LNCAP (cell line): ENCODE measurements at regions not wholly inside any gene's neighbourhood (a gene's known extent, or its start where the extent isn't known, plus 50 kb on each side); places are given as distances from the start of the nearest gene placed in this dataset.

Source experiments
- CTCF ChIP-seq: fragments of 450-650 bp; IDR thresholded peaks from 2 replicates; pipeline ENCODE4 v1.5.1; 2017; ENCODE audit warnings: mild to moderate bottlenecking

GRCh38 chr6:140370976-140371870, 996.8 kb upstream of the CITED2 start:
- no peak for TF ChIP-seq CTCF

GRCh38 chr6:140370441-140370840, 996.0 kb upstream of the CITED2 start:
- no peak for TF ChIP-seq CTCF

GRCh38 chr6:140366991-140367390, 992.5 kb upstream of the CITED2 start:
- no peak for TF ChIP-seq CTCF

- no peak for TF ChIP-seq CTCF
These were observed 990.5 kb upstream of the CITED2 start for GRCh38 chr6:140364916-140365315.

- no peak for TF ChIP-seq CTCF
These were observed 986.2 kb upstream of the CITED2 start for GRCh38 chr6:140360651-140361050.

GRCh38 chr6:140355476-140355875, 981.0 kb upstream of the CITED2 start:
- TF ChIP-seq CTCF = no peak

GRCh38 chr6:140354296-140354695, 979.8 kb upstream of the CITED2 start:
- no peak for TF ChIP-seq CTCF
